Islet of Langerhans (tissue), 1 donor: ENCODE measurements at regions not wholly inside any gene's neighbourhood (a gene's known extent, or its start where the extent isn't known, plus 50 kb on each side); places are given as distances from the start of the nearest gene placed in this dataset.

Experiments
- FAIRE-seq: peaks from one replicate; lab custom pipeline; 2011; peaks lifted over from hg19 to GRCh38; lab: Jason Lieb, UNC

DNA sequence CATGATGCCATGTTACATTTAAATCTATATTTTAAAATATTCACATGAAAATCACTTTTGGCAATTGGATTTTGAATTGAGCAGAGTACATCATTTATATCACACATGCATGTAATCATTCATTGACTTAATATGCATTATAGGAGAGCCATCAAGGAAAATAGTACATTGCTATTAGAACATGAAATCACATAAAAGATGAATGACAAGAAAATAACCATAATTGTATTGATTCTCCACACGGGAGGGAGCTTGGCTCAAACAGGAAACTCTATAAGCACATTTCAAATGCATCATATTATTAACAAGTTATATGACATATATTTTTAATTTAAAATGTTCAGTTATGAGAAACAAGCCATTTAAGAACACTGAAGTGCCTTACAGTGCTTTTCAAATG, 208.6 kb upstream of the PRR20A start:
- no peak for FAIRE-seq

DNA sequence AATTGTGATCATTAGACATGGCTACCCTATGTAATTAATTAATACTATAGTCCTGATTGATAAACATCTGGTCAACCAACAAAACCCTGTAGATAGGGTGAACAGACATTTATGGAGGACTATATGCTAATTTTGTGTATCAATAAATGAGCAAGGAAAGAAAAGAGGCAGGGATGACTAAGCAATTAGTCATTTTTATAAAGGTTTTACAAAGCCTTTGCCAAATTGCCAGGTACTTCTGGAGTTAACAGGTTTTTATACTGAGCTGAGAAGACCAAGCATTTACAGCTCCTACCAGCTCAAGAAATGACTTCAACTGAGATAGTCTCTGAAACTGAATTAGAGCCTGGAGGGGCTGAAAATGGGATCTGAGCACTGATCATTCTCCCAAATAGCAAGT, 186.8 kb upstream of the PRR20A start:
- no peak for FAIRE-seq

DNA sequence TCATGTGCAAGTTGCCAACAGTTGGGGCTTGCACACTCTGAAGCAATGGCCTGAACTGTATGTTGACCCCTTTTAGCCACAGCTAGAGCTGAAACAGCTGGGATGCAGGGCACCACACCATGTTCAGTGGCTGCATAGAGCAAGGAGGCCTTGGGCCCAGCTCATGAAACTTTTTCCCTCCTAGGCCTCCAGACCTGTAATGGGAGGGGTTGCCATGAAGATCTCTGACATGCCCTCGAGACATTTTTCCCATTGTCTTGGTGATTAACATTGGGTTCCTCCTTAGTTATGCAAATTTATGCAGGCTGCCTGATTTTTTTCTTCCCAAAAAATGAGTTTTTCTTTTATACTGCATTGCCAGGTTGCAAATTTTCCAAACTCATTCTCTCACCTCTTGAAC, 165.1 kb upstream of the PRR20A start:
- no peak for FAIRE-seq

DNA sequence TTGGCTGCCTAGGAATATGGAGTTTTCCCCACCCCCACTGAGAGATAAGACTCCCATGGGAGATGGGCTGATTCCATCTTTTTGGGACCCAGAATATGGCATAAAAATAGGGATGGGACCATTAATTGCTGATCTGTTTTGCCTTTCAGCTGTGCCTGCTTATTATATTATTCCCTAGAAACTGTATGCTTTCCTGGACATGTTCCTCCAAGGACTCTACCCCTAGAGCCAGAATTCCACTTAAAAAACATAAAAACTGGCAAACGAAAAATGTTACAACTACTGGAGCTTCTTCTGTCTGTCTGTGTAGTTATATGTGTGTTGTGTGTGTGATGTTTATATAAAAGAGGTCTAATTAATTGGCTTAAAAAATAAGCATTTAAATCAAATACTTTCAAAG, 159.9 kb upstream of the PRR20A start:
- no peak for FAIRE-seq

DNA sequence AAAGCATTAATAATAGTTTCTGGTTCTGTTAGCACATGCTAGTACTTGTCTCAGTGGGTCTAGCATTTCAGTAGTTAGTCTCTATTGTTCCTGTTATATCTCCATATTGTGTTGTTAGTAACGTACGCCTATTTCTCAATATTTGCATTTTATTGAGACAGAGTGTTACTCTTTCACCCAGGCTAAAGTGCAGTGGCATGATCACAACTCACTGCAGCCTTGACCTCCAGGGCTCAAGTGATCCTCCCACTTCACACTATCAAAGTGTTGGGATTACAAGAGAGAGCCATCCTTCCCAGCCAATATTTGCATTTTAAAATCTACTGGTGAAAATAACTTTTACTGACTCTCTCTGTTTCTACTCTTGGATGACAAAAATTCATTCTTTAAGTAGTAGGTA, 154.6 kb upstream of the PRR20A start:
- no peak for FAIRE-seq

DNA sequence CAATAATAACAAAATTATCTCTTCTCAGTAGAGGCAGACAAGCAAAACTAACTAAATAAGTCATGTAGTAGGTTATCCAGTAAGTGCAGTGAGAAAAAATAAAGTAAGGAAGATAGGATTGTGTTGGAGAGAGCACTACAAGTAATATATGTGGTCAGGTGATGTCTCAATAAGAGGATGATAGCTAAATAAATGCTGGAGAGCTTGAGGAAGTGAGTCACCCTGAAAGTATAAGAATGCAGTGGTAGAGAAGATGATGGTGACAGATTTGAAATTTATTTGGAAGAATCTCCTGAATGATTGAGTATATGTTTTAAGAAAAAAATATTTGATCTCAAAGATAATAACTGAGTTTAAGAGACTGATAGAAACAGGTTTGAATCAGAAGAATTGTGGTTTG, 152.2 kb upstream of the PRR20A start:
- FAIRE-seq, result no peak

DNA sequence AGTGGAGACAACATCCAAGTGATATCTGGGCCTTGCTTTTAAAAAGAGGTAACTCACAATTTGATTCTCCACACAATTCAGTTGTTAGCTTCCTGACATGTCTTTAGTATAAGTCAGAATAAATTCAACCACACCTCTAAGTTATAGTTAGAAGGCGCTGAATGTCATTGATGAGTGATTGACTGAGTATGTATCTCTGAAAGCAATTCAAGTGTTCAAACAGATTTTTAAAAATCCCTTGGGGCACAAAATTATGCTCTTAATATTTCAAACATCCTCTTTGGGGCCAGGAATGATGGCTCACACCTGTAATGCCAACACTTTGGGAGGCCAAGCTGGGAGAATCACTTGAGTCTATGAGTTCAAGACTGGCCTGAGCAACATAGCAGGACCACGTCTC, 137.0 kb upstream of the PRR20A start:
- FAIRE-seq, result no peak

DNA sequence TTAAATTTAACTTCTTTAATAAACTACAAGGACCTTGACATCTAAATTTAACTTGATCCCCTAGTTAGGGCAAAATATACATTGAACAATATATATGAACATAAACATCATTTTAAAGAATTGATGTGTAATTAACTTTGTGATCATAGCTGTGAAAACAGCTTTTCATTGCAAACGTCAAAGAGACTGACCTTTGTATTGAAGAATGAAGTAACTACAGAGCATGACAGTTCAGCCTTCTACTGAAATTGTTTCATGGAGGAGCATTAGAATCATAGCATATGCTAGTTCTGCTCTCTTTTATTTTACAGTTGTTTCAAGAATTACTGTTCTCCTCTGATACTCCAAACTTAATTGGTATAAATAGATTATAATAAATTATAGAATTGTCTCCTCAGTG, 123.4 kb upstream of the PRR20A start:
- FAIRE-seq, result no peak

DNA sequence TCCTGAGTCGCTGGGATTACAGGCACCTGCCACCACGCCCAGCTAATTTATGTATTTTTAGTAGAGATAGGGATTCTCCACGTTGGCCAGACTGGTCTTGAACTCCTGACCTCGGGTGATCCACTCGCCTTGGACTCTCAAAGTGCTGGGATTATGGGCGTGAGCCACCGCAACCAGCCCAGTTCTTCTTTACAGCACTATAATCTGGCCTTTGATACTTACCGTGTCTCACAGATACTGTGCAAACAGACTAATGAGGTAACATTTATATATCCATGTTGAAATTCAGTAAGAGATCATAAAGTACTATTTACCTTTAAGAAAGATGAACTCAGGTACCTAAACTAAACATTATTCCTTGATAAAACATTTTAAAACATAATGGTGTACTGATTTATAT, 121.8 kb upstream of the PRR20A start:
- FAIRE-seq, result no peak

DNA sequence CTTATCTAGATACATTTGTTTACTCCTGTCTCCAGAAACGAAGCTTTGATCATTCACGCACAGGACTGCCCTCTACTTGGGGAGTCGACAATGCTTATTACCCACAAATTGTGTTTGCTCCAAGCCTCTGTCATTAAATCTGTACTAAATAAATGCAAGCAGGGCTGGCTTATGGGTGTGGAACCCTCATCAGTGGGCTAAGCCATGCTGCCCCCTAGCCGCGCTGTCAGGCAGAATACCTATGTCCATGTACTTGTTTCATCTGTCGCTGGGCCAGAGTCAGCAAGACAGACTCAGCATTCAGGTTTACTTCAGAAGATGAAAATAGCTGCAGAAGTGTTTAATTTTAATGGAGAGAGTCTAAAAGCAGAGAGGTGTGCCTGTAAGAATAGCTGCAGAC, 110.0 kb upstream of the PRR20A start:
- FAIRE-seq, result no peak

DNA sequence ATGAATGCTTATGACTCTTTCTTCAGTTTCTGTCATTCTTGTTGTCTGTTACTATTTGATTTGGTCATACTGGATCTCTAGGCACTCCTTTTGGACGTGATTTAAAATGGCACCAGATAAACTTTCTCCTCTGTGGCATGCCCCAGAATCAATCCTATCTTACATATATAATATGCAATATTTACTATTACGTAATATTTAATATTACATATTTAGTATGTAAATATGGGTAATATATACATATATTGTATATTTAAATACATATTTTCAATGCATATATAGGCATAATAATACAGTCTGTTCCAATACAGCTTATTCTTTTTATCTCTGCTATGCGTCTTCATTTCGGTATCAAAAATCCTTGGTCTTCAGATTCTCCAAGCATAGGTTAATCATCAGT, 104.4 kb upstream of the PRR20A start:
- FAIRE-seq, result no peak

DNA sequence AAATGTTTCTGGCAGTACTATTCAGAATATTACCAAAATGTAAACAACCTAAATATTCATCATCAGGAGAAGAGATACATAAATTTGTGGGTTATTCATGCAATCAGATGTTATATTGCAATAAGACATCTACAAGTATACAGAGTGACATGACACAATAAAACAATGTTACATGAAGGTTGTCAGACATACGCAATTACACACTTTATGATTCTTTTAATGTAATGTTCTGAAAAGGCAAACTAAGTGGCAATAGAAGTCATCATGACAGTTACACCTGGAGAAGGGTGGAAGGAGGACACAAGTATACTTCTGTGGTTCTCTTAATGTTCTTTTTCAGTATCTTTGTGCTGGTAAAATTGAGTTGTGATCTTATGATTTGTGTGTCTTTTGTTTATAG, 95.8 kb upstream of the PRR20A start:
- FAIRE-seq, result no peak

DNA sequence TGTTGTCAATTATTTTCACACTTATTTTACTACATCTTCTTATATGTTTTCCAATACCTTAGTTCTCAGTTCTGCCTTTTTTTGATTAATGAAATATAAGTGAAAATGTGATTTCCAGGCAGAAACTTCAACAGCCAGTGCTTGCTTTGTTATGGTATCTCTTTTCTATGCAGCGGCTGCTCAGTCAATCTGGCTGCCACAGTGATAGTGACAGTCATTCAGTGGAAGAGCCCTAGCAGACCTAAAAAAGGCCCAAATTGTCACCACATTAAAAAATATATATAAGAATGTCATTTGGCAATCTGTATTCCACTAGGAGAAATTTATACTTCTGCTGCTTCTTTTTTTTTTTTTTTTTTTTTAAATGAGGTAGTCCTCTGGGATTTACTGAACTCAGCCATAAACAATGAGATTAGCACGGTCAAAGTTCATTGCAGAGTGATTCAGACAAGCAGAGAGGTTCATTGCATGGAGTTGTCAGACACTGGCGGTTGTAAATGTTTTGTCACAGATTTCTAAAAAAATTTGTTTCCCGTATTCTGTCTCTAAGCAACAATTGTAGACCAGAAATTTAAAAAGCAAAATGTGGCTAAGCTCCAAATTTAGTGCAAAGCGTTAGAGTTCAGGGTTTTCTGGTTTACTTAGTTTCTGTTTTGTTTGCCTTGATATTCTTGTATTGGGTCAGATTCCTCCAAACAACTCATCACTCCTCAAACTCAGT, 94.7 kb upstream of the PRR20A start:
- no peak for FAIRE-seq

DNA sequence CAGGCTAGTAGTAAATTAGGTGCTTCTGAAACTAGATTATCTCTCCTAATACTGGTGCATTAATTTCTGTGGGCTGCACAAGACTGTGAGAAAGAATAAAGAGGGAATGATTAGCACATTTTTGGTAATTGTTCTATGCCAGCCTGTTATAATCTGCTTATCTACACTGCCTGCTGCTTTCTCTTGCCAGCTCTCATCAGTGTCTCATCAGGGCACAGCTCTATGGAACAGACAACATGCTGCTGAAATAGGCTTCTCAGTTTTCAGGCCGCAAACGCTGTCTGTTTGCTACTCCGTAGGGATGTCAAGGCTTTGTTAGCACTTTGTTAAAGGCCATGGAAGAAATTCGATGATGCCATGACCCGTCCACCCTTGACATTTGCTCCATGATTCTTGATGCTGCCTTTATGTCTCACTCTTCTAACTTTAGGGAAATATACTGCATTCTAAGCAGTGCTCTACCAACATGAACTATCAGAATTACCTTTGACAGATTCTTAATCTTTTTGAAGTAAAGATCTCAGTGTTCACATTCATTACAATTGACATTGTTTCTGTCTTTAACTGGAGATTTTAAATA, 84.0 kb upstream of the PRR20A start:
- FAIRE-seq, result no peak

DNA sequence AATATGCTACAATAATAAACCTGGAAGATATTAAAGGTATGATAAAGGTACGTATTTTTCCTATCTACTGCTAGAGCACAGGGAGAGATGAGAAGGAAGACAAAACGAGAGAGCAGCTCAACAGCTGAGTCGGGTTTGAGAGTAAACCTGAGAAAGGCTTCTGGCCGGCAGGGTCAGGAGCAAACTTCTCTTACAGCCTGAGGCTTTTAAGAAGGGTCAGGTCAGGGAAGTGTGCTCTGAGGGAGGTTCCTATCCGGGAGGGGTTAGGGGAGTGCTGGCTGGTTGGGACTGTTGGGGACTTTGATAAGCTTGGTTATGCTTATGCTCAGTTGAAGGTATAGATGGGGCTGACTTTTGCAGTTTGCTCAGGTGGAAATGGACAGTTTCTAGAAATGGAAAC, 77.7 kb upstream of the PRR20A start:
- no peak for FAIRE-seq

DNA sequence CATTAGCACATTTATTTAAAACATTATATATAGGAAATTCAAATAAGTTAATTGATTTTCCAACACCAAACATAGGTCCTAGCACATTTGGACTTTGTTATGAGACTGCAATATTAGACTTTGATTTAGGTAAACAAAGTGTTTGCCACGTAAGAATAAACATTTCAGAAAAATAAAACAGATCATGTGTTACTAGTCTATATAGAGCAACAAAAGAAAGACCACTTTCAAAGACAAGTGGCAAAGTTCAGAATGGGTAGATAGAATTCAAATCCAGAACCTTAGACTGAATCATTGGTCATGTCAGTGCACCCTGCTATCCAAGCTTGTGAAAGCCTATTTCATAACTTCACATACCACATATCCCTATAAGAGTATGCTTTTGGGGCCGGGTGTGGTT, 66.7 kb upstream of the PRR20A start:
- FAIRE-seq, result no peak

DNA sequence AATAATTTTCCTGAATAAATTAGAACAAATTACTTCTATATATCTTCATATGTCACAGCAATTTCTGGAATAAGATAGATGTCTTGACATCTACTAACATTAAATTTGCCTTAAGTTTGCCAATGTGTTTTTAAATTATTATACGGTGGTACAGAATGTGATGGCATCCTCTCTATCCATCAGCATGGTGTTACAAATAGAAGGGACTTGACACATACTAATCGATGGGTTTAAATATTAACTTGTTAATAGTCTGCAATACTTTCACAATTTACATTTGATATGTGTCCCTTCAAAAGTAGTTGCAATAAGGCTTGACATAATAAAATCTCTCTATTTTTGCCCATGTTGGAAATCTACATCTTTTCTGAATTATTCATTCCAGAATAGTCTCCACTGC, 65.1 kb upstream of the PRR20A start:
- FAIRE-seq, result no peak

DNA sequence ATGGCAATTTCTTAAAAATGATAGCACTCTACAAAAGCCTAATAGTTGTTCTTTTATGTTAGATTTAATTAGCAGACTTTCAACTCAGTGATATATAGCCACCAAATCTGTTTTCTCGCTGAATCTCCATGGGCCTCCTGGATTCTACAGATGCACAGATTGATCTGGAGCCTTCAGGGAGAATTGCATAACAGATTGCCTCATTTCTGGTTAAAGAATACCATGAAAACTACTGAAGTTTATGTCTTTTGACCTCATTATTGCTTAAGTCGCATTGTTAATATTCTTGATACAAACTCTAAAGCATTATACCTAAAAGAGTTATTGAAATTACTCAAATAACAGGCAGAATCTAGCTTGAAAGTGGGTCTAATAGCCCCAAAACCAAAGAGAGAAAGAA, 53.7 kb upstream of the PRR20A start:
- no peak for FAIRE-seq
